ENCODE measurements at regions not wholly inside any gene's neighbourhood (a gene's known extent, or its start where the extent isn't known, plus 50 kb on each side); places are given as distances from the start of the nearest gene placed in this dataset.

DNA sequence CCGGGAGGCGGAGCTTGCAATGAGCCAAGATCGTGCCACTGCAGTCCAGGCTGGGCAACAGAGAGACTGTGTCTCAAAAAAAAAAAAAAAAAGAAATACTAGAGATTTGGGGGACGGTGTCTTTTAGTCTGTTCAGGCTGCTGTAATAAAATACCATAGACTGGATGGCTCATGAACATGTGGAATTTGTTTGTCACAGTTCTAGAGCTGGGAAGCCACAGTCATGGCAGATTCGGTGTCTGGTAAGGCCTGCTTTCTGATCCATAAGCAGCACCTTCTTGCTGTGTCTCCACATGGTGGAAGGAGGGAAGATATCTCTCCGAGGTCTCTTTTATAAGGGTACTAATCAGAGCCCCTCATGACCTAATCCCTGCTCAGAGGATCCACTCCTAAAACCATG is 102.7 kb upstream of the MKLN1 start:
- no peak for DNase-seq (ENCODE audit: low read depth)
- H3K27me3 ChIP-seq (ENCODE audit: control insufficient read depth, insufficient read depth, low read length) = no peaks in the 10 kb centered on the region
- ChIA-PET POLR2A (interaction anchor here (0.7 kb wide), 2 partner anchors 10 to 13 kb away, joined by 4 to 5 read pairs; no protein-coding TSS in a partner anchor), CTCF (no interaction called here)
- no peak overlapping the region for H3K4me3 ChIP-seq (ENCODE audit: low read depth, low read length)
- no peaks in the 10 kb centered on the region for H3K36me3 ChIP-seq (ENCODE audit: control insufficient read depth, insufficient read depth, low read length)
- TF ChIP-seq, protein P1, sequence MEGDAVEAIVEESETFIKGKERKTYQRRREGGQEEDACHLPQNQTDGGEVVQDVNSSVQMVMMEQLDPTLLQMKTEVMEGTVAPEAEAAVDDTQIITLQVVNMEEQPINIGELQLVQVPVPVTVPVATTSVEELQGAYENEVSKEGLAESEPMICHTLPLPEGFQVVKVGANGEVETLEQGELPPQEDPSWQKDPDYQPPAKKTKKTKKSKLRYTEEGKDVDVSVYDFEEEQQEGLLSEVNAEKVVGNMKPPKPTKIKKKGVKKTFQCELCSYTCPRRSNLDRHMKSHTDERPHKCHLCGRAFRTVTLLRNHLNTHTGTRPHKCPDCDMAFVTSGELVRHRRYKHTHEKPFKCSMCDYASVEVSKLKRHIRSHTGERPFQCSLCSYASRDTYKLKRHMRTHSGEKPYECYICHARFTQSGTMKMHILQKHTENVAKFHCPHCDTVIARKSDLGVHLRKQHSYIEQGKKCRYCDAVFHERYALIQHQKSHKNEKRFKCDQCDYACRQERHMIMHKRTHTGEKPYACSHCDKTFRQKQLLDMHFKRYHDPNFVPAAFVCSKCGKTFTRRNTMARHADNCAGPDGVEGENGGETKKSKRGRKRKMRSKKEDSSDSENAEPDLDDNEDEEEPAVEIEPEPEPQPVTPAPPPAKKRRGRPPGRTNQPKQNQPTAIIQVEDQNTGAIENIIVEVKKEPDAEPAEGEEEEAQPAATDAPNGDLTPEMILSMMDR (IDR thresholded peaks at IDR 0.05; ENCODE audit: insufficient read depth, low read depth, low read length) = no peak

DNA sequence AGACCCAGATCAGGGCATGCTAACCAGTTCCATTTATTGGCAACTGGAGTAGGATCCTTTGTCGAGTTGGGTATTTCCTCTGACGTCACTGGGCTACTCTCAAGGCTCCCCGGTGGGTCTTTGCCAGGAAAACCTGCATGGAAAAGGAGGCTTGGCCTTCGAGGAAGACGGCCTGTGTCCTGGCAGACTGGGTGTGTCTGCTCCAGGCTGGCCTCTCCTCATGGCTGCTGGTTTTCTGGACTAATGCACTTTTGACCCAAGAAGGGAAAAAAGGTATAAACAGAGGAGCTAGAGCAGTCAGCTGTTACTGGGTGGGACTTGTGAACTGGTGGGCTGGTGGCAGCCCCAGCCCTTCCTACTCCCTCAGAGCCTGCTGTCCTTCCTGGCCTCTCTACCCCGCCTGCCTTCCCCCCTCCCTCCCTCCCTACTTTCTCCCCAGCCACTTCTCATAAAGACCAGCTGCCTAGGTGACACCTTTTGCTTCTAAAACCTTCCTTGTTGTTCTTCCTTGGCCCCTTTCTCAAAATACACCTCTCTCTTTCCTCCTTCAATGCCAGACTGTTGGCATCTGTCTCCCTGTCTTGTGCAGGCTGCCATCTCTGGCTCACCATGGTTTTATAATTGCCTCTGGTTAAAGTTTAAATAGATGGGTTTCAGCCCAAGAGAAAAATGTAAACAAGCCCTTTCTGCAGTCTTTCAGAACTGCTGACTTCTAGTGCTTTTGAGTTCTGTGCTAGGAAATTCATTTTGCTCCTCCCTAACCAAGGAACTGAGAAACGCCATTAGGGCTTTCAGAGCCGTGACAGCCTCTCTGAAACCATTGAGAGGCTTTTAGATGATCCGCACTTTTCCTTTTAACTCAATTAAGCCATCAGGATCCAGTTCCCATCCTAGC is 101.8 kb upstream of the MKLN1 start:
- H3K36me3 ChIP-seq (ENCODE audit: control insufficient read depth, insufficient read depth, low read length) = no peaks in the 10 kb centered on the region
- no peak for DNase-seq (ENCODE audit: low read depth)
- no peak overlapping the region for H3K4me3 ChIP-seq (ENCODE audit: low read depth, low read length)
- H3K27me3 ChIP-seq (ENCODE audit: control insufficient read depth, insufficient read depth, low read length) = no peaks in the 10 kb centered on the region
- CTCF ChIA-PET = no interaction called here
- TF ChIP-seq, protein P1 (IDR thresholded peaks at IDR 0.05; ENCODE audit: insufficient read depth, low read depth, low read length) = no peak
- POLR2A ChIA-PET = interaction anchor here (0.7 kb wide), 2 partner anchors 9 to 13 kb away, joined by 4 to 5 read pairs; no protein-coding TSS in a partner anchor

DNA sequence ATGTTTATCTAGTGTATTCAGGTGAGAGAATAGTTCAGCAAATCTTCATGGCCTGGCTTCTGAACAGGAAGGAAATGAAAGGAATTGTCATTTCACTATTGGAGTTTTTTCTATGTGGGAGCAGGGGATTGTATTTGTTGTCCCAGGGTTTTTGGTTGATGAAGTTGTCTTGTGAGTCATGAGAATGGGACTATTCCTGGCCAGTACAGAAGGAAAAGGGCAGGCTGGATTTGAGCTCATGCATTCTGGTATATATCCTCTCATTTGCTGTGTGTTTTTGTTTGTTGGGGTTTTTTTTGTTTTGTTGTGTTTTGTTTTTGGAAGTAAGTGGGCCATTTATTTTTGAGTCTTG is 101.2 kb upstream of the MKLN1 start:
- H3K27me3 ChIP-seq (ENCODE audit: control insufficient read depth, insufficient read depth, low read length) = no peaks in the 10 kb centered on the region
- DNase-seq (ENCODE audit: low read depth) = no peak
- ChIA-PET POLR2A (no interaction called here), CTCF (no interaction called here)
- H3K4me3 ChIP-seq (ENCODE audit: low read depth, low read length) = no peak overlapping the region
- H3K36me3 ChIP-seq (ENCODE audit: control insufficient read depth, insufficient read depth, low read length) = no peaks in the 10 kb centered on the region
- TF ChIP-seq, protein P1 (IDR thresholded peaks at IDR 0.05; ENCODE audit: insufficient read depth, low read depth, low read length) = no peak

DNA sequence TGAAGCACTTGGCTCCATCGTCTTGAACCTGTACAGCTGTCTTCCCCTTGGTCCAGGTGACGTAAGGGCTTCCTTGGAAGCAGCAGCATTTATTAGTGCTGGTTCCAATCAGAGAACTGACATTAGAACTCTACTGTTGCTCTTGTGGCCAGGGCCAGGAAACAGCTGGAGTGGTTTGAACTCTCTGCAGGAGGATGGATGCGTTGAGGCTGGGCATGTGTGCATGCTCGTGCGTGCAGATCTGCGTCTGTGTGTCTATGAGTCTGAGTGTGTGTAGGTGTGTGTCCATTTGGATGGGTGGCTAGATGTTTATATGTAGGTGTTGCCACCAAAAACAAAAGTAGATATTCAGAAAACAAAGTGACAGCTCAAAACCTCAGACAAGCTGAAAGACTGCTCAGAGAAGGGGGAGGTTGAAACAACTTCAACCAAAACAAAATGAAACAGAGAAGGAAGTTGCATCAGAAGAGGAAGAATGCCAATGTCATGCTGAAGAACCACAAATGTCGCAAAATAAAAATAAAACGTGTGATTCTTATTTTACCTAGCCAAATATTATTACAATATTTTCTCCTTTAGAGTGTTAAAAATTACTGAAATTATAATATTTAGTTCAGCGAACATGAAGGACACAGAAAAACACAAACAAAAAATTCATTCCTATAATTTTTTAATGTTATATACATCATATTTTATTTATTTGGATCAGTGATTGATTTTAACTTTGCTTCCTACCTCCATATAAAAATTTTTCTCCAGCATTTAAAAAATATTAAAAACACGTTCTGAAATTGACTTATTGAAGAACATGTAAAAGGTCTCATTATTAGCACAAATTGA is 96.1 kb upstream of the MKLN1 start:
- DNase-seq (ENCODE audit: low read depth) = no peak
- TF ChIP-seq, protein P1 (IDR thresholded peaks at IDR 0.05; ENCODE audit: insufficient read depth, low read depth, low read length) = no peak
- Histone ChIP-seq H3K4me3 (ENCODE audit: low read depth, low read length) (no peak overlapping the region), H3K27me3 (ENCODE audit: control insufficient read depth, insufficient read depth, low read length) (no peaks in the 10 kb centered on the region), H3K36me3 (ENCODE audit: control insufficient read depth, insufficient read depth, low read length) (no peaks in the 10 kb centered on the region)
- ChIA-PET CTCF (interaction anchor here (1.1 kb wide), 1 partner anchor 16 kb away, joined by 3 read pairs; no protein-coding TSS in a partner anchor), POLR2A (no interaction called here)

DNA sequence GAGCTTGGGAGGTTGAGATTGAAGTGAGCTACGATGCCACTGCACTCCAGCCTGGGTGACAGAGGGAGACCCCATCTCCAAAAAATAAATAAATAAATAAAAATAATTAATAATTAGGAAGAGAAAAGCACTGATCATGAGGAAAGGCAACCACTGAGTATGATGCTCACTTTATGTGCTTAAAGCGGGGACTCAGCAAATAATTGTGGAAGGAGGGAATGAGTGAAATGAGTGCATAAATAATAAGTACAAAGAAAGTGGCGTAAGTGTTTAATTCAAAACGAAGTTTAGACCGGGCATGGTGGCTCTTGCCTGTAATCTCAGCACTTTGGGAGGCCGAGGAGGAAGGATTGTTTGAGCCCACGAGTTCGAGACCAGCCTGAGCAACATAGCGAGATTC is 94.9 kb upstream of the MKLN1 start:
- TF ChIP-seq, protein P1 (IDR thresholded peaks at IDR 0.05; ENCODE audit: insufficient read depth, low read depth, low read length) = no peak
- Histone ChIP-seq H3K27me3 (ENCODE audit: control insufficient read depth, insufficient read depth, low read length) (no peaks in the 10 kb centered on the region), H3K4me3 (ENCODE audit: low read depth, low read length) (no peak overlapping the region), H3K36me3 (ENCODE audit: control insufficient read depth, insufficient read depth, low read length) (no peaks in the 10 kb centered on the region)
- ChIA-PET POLR2A (no interaction called here), CTCF (interaction anchor here (1.1 kb wide), 1 partner anchor 15 kb away, joined by 3 read pairs; no protein-coding TSS in a partner anchor)
- no peak for DNase-seq (ENCODE audit: low read depth)

Data from BJ (cell line).